ENCODE measurements at regions not wholly inside any gene's neighbourhood (a gene's known extent, or its start where the extent isn't known, plus 50 kb on each side); places are given as distances from the start of the nearest gene placed in this dataset.

DNA sequence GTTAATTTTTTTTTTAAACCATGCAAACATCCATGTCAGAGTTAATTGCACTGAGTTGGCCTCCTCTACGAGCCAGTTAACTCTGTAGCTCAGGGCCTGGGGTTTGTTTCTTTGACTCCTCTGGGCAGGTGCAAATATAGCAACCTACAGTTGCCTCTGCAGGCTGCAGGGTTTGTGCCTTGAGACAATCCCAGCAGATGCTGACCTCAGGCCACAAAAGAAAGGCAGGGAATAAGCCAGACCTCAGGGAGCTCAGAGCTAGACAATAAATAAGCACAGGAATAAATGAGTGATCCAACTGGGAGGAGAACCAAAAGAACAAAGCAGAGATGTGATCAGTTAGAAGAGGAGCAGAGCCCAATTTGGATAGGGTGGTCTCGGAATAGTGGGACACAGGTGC lies 390.8 kb downstream of the SHANK2 start:
- H3K27me3 Mint-ChIP-seq (ENCODE audit: low read depth): no peaks in the 10 kb centered on the region
- no peak overlapping the region for H4K8ac ChIP-seq (replicated peaks; ENCODE audit: insufficient read length, low read depth, low read length)
- no peak overlapping the region for H2AK5ac ChIP-seq (ENCODE audit: insufficient read length, low read length)
- H3K9ac ChIP-seq (ENCODE audit: extremely low read depth, insufficient read length, low read length): no peak overlapping the region
- H3K9me3 ChIP-seq (ENCODE audit: control insufficient read depth, low read depth, low read length): no peaks in the 10 kb centered on the region
- no peak overlapping the region for H3K56ac ChIP-seq (ENCODE audit: insufficient read length, low read depth, low read length)
- TF ChIP-seq, protein P1, sequence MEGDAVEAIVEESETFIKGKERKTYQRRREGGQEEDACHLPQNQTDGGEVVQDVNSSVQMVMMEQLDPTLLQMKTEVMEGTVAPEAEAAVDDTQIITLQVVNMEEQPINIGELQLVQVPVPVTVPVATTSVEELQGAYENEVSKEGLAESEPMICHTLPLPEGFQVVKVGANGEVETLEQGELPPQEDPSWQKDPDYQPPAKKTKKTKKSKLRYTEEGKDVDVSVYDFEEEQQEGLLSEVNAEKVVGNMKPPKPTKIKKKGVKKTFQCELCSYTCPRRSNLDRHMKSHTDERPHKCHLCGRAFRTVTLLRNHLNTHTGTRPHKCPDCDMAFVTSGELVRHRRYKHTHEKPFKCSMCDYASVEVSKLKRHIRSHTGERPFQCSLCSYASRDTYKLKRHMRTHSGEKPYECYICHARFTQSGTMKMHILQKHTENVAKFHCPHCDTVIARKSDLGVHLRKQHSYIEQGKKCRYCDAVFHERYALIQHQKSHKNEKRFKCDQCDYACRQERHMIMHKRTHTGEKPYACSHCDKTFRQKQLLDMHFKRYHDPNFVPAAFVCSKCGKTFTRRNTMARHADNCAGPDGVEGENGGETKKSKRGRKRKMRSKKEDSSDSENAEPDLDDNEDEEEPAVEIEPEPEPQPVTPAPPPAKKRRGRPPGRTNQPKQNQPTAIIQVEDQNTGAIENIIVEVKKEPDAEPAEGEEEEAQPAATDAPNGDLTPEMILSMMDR (conservative IDR thresholded peaks at IDR 0.05): no peak
- no peak overlapping the region for H4K91ac ChIP-seq (ENCODE audit: insufficient read length, low read depth, low read length)
- WGBS (ENCODE audit: extremely low coverage, insufficient read length, low lambda C conversion rate): no CpG with 5 or more reads among the region's 2 CpGs
- H3K23ac ChIP-seq (ENCODE audit: insufficient read length, low read depth, low read length): no peak overlapping the region
- H3K27ac Mint-ChIP-seq: peak overlapping the region in 2 of 3 experiments; percentile 1 to 89; a peak in 3 of 7 replicates
- H3K4me2 ChIP-seq (ENCODE audit: insufficient read depth, insufficient read length, low read length): no peak overlapping the region
- DNase-seq: no peak
- H3K18ac ChIP-seq (ENCODE audit: insufficient read length, low read depth, low read length): no peak overlapping the region
- no peak overlapping the region for H2BK120ac ChIP-seq (ENCODE audit: low read depth, low read length, poor library complexity, severe bottlenecking)
- H2BK20ac ChIP-seq (ENCODE audit: low read depth, low read length, poor library complexity, severe bottlenecking): no peak overlapping the region
- H3K79me2 ChIP-seq (ENCODE audit: insufficient read depth, low read length): no peaks in the 10 kb centered on the region
- no peaks in the 10 kb centered on the region; a peak in 2 of 7 replicates for H3K36me3 Mint-ChIP-seq (ENCODE audit: insufficient read depth in 1 of 3, low read depth in 3 of 3)
- no peaks in the 10 kb centered on the region for H3K27me3 ChIP-seq (ENCODE audit: insufficient read depth, low read length)
- no peaks in the 10 kb centered on the region for H3K79me1 ChIP-seq (ENCODE audit: insufficient read depth, low read depth, low read length, poor library complexity, severe bottlenecking)
- no peak overlapping the region for H3K4me3 Mint-ChIP-seq
- no peak overlapping the region for H2AFZ ChIP-seq (ENCODE audit: low read length)
- peaks cover 9 to 23% of the 10 kb centered on the region in 2 experiments for H3K4me1 Mint-ChIP-seq
- H3T11ph ChIP-seq (ENCODE audit: low read length): no peak overlapping the region
- H3K14ac ChIP-seq (ENCODE audit: insufficient read depth, low read length): no peak overlapping the region
- no peak overlapping the region for H3K27ac ChIP-seq (ENCODE audit: insufficient read length, low read depth, low read length)
- no peaks in the 10 kb centered on the region for H3K4me1 ChIP-seq (ENCODE audit: insufficient read depth, low read length)
- H4K5ac ChIP-seq (ENCODE audit: insufficient read length, low read depth, low read length): no peak overlapping the region
- H2BK5ac ChIP-seq (ENCODE audit: insufficient read length, low read length): no peak overlapping the region
- H2BK15ac ChIP-seq (ENCODE audit: low read depth, low read length): no peak overlapping the region
- H3K23me2 ChIP-seq (ENCODE audit: insufficient read length, low read depth, low read length, poor library complexity, severe bottlenecking): no peaks in the 10 kb centered on the region
- no peaks in the 10 kb centered on the region for H4K20me1 ChIP-seq (ENCODE audit: control insufficient read depth, insufficient read depth, insufficient read length)
- no peak overlapping the region for H3K4ac ChIP-seq (ENCODE audit: low read depth, low read length)
- no peak overlapping the region for H2BK12ac ChIP-seq (ENCODE audit: insufficient read length, low read depth, low read length)
- H3K9me3 Mint-ChIP-seq: no peaks in the 10 kb centered on the region; a peak in 1 of 5 replicates
